Brain microvascular endothelial cell (primary cell): ENCODE measurements at regions not wholly inside any gene's neighbourhood (a gene's known extent, or its start where the extent isn't known, plus 50 kb on each side); places are given as distances from the start of the nearest gene placed in this dataset.

Experiments
- DNase-seq: peaks from one replicate; pipeline ENCODE4 v3.0.0-alpha.2; 2020
- H3K27ac ChIP-seq: fragments of 250-450 bp; sonication (Bioruptor Pico); 2 replicates; pipeline ENCODE4 v1.5.1; 2020; ENCODE audit warnings: mild to moderate bottlenecking, moderate library complexity
- H3K27me3 ChIP-seq: fragments of 250-450 bp; sonication (Bioruptor Pico); replicated peaks from 2 replicates; pipeline ENCODE4 v1.5.1; 2020; ENCODE audit warnings: mild to moderate bottlenecking
- H3K36me3 ChIP-seq: fragments of 250-450 bp; sonication (Bioruptor Pico); replicated peaks from 2 replicates; pipeline ENCODE4 v1.5.1; 2020; ENCODE audit warnings: mild to moderate bottlenecking
- H3K4me3 ChIP-seq: 2 replicates; pipeline ENCODE4 v1.5.1; 2011; ENCODE audit warnings: low read depth, mild to moderate bottlenecking, control low read depth, low read length, moderate library complexity
- CTCF ChIP-seq: IDR thresholded peaks from 2 replicates; pipeline ENCODE4 v1.5.1; 2011; ENCODE audit warnings: low read depth, mild to moderate bottlenecking, moderate library complexity, low read length, control low read depth, inconsistent platforms; ENCODE audit errors: missing control alignments
- in situ Hi-C: cut with HindIII; loops from 2 replicates; pipeline ENCODE4 v1.10.0; 2017; ENCODE audit warnings: low sequenced_read_pairs, low pct_ligation_motif_present

GRCh38 chr10:131571865-131572264, 260.3 kb upstream of the TCERG1L start:
- no peaks in the 10 kb centered on the region for H3K27me3 ChIP-seq
- no peak for TF ChIP-seq CTCF
- H3K27ac ChIP-seq = no peak overlapping the region
- DNase-seq = no peak
- H3K36me3 ChIP-seq = no peaks in the 10 kb centered on the region
- no peak overlapping the region for H3K4me3 ChIP-seq
- in situ Hi-C loops = no loop called here

GRCh38 chr10:131573256-131573655, 261.7 kb upstream of the TCERG1L start:
- DNase-seq = no peak
- Histone ChIP-seq H3K4me3 (no peak overlapping the region), H3K27me3 (no peaks in the 10 kb centered on the region), H3K36me3 (no peaks in the 10 kb centered on the region), H3K27ac (no peak overlapping the region)
- TF ChIP-seq CTCF = no peak
- in situ Hi-C loops = no loop called here

- Histone ChIP-seq H3K36me3 (no peaks in the 10 kb centered on the region), H3K27ac (no peak overlapping the region), H3K4me3 (no peak overlapping the region), H3K27me3 (no peaks in the 10 kb centered on the region)
- DNase-seq = no peak
- no peak for TF ChIP-seq CTCF
- in situ Hi-C loops = no loop called here
Measured at GRCh38 chr10:131573707-131574106, 262.2 kb upstream of the TCERG1L start.

- Histone ChIP-seq H3K4me3 (no peak overlapping the region), H3K36me3 (no peaks in the 10 kb centered on the region), H3K27me3 (no peaks in the 10 kb centered on the region), H3K27ac (no peak overlapping the region)
- TF ChIP-seq CTCF = no peak
- DNase-seq = no peak
- in situ Hi-C loops = no loop called here
Measured at GRCh38 chr10:131574363-131574706, 262.8 kb upstream of the TCERG1L start.

- TF ChIP-seq CTCF = no peak
- DNase-seq = no peak
- Histone ChIP-seq H3K27ac (no peak overlapping the region), H3K36me3 (no peaks in the 10 kb centered on the region), H3K27me3 (no peaks in the 10 kb centered on the region), H3K4me3 (no peak overlapping the region)
- in situ Hi-C loops = no loop called here
Measured at GRCh38 chr10:131574707-131575430, 263.3 kb upstream of the TCERG1L start.

GRCh38 chr10:131575877-131576276, 264.4 kb upstream of the TCERG1L start:
- no peak for DNase-seq
- Histone ChIP-seq H3K27me3 (no peaks in the 10 kb centered on the region), H3K36me3 (no peaks in the 10 kb centered on the region), H3K4me3 (no peak overlapping the region), H3K27ac (no peak overlapping the region)
- in situ Hi-C loops = no loop called here
- no peak for TF ChIP-seq CTCF
